Coronary artery (tissue), 2 donors: ENCODE measurements at regions not wholly inside any gene's neighbourhood (a gene's known extent, or its start where the extent isn't known, plus 50 kb on each side); places are given as distances from the start of the nearest gene placed in this dataset.

ENCODE experiments used
- DNase-seq: peaks from one replicate; pipeline ENCODE4 v3.0.0-alpha.2; 2017; ENCODE audit warnings: low spot score
- H3K27ac ChIP-seq, 2 donors: fragments of 200-600 bp; sonication (generic); one replicate each; pipeline ENCODE4 v1.5.1; 2016 to 2019
- H3K4me3 ChIP-seq: fragments of 200-600 bp; sonication (generic); 2 replicates; pipeline ENCODE4 v1.5.1; 2016; ENCODE audit warnings: mild to moderate bottlenecking, moderate library complexity
- CTCF ChIP-seq: fragments of 200-600 bp; sonication (generic); IDR thresholded peaks from one replicate; pipeline ENCODE4 v1.5.1; 2019; ENCODE audit warnings: antibody characterized with exemption

GRCh38 chr17:33352526-33352925 is 59.4 kb upstream of the ASIC2 start:
- H3K4me3 ChIP-seq: no peak overlapping the region
- DNase-seq: no peak
- TF ChIP-seq CTCF: no peak
- no peak overlapping the region for H3K27ac ChIP-seq

GRCh38 chr17:33356266-33356665 is 63.2 kb upstream of the ASIC2 start:
- no peak for DNase-seq
- no peak overlapping the region for H3K4me3 ChIP-seq
- H3K27ac ChIP-seq: no peak overlapping the region
- no peak for TF ChIP-seq CTCF

GRCh38 chr17:33363475-33363874 is 70.4 kb upstream of the ASIC2 start:
- no peak for DNase-seq
- Histone ChIP-seq H3K27ac (no peak overlapping the region), H3K4me3 (no peak overlapping the region)
- TF ChIP-seq CTCF: no peak

GRCh38 chr17:33366960-33367359 is 73.9 kb upstream of the ASIC2 start:
- no peak overlapping the region for H3K27ac ChIP-seq
- DNase-seq: no peak
- TF ChIP-seq CTCF: no peak
- H3K4me3 ChIP-seq: no peak overlapping the region

GRCh38 chr17:33369149-33369548 is 76.1 kb upstream of the ASIC2 start:
- no peak for DNase-seq
- Histone ChIP-seq H3K4me3 (no peak overlapping the region), H3K27ac (no peak overlapping the region)
- no peak for TF ChIP-seq CTCF

- H3K4me3 ChIP-seq: no peak overlapping the region
- no peak for TF ChIP-seq CTCF
These were observed 76.8 kb upstream of the ASIC2 start for GRCh38 chr17:33369876-33370275.

DNA sequence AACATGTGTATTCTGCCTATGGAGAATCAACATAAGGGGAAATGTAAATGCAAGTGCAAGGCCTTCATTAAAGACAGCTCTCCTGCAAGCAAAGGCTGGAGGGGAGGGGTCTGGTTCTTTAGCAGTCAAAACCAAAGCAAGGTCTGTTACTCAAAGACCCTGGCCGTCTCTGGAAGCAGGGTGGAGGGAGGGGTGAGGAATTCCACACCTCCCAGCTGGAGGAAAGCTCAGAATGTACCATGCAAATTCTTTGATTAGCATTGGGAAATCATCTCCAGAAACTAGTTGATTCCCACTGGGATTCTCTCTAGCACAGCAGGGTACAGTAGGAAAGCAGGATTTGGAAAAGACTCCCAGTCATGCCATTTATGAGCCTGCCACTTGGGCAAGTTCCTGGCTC is 77.3 kb upstream of the ASIC2 start:
- no peak for DNase-seq
- Histone ChIP-seq H3K4me3 (no peak overlapping the region), H3K27ac (no peak overlapping the region)
- no peak for TF ChIP-seq CTCF

More at GRCh38 chr17:33369876-33370275, 76.8 kb upstream of the ASIC2 start:
- H3K27ac ChIP-seq: no peak overlapping the region
- no peak for DNase-seq
